HG02623 (cell line): ENCODE measurements at regions not wholly inside any gene's neighbourhood (a gene's known extent, or its start where the extent isn't known, plus 50 kb on each side); places are given as distances from the start of the nearest gene placed in this dataset.
"Not testable (repeated sequence)": the region's sequence is repeated elsewhere in the genome, so short reads cannot be mapped to it uniquely, and the experiment has no call there.

Experiments
- ATAC-seq: cut with Tn5 transposase; IDR thresholded peaks from one replicate; pipeline ENCODE4 v1.9.1; 2021; ENCODE audit warnings: moderate library complexity; ENCODE audit not compliant: unreplicated experiment

DNA sequence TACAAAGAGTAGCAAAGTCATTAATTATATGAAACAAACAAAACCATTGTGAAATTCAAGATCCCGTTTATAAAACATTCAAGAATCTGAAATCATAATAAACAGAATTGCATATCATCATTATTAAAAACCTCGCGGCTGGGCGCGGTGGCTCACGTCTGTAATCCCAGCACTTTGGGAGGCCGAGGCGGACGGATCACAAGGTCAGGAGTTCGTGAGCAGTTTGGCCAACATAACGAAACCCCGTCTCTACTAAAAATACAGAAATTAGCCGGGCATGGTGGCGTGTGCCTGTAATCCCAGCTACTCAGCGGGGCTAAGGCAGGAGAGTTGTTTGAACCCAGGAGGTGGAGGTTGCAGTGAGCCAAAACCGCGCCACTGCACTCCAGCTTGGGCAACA, 80.3 kb upstream of the COPS8 start:
- not testable (repeated sequence) for ATAC-seq

DNA sequence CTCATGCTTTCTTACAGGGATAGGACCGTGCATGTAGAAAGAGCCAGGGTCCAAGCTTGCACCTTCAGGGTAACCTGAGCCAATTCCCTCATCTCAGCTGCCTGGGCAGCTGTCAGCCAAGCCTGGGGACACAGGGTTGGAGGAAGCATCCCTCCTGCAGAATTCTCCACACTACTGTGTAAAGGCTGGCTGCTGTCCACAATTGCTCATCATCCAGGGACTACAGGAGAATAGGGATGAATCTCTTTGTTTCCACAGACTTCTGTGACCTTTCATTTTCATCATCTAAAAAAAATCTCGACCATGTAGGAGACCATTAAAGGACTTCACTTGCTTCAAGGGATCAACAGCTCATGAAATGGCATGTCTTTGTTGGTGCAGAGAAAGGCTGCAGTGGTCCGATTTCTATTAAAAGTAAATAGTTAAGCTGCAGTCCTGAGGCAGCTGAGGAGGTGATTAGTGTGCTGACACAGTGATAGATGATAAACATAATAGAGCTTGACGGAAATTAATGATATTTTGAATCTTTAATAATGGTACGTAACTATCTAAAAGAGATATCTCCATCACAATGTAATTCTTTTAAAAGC, 74.4 kb upstream of the COPS8 start:
- no peak for ATAC-seq

DNA sequence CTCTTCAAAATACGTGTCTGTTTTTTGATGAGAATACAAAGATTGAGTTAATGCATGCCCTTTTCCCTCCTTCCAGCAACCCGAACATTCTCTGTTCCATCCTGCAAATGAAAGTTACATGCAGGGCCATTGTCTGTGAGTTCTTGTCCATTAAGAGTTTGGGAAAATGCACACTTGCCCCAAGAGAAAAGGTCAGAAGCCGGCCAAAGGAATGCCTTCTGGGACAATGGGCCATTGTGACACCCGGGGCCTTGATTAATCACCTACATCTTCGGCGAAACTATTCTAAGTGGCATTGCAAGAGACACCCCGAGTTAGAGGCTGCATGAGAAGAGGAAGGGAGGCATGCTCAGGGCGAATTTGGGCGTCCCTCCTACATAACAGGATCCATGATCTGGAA, 73.7 kb upstream of the COPS8 start:
- ATAC-seq: no peak

DNA sequence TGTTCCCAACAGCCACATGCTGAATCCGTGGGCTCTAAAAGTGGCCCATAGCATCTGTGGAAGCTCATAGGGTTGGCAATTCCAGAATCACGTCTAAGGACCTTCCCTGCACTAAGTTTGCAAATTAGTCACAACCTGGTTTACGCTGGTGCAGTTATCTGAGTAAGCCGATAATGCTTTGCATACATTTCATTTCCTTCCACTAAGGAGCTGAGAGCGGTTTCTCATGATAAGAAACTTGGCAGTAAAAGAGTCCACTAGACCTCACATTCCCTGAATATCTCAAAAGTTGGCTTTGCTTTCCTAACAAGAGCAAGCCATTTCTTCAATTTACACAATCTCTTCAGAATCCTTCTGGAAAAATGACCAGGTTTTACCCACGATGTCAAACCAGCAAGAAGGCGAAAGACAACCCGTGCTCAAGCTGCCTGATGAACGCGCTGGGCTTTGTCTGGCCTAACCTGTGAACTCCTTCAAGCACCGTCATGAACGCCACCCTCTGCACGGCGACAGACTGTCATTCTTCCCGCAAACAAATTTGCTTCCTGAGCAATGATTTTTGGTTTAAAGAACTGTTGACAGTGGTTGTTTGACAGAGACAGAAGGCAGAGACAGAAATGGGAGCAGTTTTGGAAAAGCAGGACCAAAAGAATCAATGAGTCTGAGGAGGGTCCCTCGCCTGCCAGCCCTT, 73.0 kb upstream of the COPS8 start:
- no peak for ATAC-seq

DNA sequence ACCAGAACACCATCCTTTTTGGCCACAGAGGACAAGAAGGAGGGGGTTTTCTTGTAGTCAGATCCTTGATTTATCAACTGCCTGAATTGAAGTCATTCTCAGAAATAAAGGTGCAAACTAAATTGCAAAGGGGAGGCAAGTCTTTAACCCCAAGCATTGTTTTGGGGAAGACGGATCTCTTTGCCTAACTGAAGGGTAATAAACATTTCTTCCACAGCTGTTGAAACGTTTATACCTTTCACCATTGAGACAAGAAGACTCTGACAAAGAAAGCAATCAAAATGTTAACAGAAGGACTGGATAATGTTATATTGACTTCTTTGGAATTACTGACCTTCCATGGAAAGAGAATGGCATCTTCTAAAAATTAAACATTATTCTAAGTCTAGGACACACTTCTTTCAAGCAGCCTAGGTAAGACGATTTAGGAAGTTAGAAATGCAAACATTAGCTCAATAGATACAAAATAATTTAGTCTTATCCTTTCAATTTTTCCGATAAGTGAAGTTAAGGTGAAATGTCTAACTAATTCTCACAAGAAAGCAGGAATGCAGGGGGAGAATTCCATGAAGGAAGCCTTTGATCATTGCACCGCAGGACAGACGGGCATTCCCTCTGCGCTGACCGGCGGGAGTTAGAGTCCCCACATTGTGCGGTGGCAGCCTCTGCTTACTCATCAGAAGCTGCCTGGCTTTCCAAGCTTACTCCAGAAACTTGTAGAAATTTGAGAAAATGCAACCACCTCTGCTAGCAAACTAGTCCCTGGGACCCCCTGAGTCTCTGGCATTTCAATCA, 69.4 kb upstream of the COPS8 start:
- no peak for ATAC-seq

DNA sequence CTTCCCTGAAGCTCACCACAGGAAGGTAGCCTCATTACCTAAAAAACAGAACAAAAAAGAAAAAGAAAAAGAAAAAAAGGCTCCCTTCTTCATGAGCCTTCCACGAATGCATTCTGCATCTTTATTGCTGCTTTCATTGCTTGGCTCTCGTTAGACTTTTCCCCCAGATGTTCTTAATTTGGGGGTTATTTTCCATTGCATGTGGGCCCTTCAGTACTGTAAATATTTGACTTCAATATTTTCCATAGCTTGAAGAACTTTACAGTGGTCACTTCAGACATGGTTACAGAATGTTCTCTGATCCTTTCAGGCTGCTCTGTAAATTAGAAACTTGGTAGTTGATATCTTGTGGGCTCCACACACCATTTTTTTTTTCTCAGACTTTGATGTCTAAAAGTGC, 65.6 kb upstream of the COPS8 start:
- no peak for ATAC-seq

DNA sequence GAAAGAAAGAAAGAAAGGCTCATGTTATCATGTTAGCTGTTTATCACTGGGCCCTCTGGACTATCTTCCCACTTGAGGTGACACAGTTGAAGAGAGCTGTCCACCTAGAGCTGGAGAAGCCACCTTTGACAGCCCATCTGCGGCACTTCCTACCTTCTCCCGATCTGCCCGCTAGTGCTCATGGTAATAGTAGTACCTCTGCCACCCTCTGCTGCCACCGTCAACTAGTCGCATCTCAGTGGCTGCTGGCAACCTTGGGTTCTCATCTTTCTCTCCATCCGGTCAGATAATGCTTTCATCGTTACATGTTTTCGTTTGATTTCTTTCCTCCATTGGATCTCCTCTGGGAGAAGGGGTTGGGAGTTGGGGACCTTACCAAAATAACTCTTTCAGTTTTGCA, 63.2 kb upstream of the COPS8 start:
- ATAC-seq: no peak

DNA sequence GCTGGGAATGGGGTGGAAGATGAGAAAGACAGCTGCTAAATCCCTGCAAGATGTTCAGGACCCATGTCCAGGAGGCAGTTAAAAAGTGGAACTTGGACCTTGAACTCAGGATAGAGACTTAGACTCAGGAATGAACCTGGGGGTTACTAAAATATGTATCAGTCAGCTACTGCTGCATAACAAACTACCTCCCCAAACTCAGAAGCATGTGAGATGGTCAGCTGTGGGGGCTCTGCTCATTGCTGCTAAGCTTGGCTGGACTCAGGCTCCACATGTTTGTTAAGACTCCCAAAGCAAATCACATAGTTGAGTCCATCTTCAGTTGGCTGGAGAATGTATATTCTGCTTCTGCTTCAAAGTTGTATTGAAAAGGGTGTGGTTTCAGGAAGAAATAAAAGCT, 61.4 kb upstream of the COPS8 start:
- no peak for ATAC-seq

DNA sequence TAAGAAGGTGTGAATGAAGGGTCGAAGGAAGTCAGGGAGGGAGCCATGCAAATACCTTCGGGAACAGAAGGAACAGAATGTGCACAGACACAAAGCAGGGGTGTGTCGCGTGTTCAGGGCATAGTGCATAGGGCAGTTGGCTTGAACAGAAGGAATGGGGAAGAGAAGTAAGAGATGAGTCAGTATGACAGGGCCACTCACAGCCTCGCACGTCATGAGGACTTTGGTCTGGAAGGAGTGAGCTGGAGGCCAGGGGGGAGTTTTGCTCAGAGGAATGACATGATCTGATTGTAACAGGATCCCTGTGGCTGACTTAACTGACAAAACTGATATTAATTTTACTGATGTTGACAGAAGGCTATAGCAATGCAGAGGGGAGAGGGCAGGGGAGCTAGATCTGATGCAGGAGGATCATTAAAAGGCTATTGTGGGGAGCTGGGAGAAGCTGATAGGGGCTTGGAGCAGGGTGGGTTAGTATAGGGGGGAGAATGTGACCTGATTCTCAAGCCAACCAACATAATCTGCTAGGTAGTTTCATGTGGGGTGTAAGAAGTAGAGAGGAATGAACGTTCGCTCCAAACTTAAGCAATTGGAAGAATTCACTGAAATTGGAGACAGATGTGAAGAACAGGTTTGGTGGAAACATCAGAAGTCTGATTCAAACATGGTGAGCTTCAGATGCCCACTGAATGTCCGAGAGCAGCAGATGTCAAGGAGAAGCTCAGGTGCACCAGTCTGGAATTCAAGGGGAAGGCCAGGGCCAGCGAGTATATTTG, 60.4 kb upstream of the COPS8 start:
- no peak for ATAC-seq

DNA sequence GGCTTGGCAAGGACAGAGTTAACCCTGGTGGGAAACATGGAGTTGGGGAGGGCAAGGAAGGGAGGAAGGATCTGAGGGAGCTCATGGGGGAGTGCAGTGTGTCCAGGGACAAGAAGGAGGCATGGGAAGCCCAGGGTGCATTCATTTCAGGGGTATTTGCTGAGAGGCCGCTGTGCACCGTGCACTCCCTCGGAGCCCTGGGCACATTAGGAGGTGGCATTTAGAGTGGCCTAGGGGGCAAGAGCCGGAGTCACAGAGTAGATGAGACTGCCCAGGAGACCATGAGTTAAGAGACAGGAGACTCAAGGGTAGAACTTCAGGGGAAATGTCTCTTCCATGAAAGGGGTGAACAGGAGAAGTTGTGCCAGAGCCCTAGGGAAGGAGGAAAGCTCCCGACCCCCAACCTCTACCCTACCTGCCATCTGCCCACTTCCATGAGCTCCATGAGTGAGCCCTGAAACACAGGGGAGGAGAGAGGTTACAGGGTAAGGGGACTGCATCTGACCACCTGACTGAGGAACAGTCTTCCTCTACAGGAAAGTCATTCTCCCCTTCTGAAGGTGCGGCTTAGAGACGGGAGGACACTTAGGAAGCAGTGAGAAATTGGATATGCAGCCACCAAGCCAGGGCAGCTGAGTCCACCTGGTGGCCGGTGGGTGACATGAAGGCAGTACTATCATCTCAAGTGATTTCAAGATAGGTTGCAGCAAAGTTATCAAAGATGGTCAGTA, 58.5 kb upstream of the COPS8 start:
- ATAC-seq: no peak

DNA sequence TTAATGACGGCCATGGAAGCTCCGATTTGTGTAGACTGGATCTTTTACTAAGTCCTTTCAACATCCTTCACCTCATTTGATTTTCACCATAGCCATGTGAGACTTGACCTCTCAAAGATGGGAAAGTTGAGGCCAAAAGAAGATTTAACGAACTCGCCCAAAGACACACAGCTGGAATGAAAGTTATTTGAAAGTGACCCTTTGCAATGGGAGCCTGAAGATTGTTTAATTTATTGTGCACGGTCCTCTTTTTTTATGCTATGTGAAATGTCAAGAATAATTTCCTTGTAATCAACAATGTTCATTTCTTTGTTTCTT, 58.0 kb upstream of the COPS8 start:
- ATAC-seq: no peak

DNA sequence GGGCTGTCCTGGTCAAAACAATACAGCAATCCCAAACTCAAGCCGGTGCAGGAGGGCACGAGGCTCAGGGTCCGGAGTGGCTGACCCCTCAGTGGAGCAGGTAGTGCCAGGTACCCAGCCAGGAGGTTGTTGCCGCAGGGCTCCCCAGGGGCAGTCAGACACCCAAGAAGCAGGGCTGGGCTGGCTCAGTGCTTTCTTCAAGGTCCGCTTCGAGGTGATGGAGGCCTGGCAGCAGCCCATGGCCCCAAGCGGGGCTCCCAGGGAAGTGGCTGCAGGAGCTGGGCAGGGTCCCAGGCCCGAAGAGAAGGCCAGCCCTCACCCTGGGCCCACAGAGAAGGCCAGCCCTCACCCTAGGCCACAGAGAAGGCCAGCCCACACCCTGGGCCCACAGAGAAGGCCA, 55.3 kb upstream of the COPS8 start:
- ATAC-seq: no peak

DNA sequence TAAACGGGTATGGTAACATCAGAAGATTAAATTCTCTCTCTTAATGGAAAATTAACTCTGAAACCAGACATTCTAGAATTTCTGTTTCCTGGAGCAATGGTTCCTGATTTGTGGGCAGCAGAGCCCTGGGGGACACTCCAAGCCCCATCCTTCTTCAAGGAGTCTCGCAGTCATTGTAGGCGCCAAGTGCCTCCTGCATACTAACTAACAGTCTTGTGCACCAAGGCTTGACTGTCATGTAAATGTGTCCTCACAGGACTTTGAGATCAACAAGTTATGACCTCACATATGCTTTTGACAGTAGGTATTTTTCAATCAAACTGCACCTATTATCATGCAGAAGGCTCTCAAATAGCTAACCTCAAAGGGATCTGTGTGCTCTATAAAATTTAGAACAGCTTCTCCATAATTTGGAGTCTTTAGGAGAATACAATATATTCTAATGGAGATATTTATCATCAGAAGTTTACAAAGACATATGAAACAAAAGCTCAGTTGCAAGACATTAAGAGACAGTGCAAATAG, 52.1 kb upstream of the COPS8 start:
- ATAC-seq: no peak

DNA sequence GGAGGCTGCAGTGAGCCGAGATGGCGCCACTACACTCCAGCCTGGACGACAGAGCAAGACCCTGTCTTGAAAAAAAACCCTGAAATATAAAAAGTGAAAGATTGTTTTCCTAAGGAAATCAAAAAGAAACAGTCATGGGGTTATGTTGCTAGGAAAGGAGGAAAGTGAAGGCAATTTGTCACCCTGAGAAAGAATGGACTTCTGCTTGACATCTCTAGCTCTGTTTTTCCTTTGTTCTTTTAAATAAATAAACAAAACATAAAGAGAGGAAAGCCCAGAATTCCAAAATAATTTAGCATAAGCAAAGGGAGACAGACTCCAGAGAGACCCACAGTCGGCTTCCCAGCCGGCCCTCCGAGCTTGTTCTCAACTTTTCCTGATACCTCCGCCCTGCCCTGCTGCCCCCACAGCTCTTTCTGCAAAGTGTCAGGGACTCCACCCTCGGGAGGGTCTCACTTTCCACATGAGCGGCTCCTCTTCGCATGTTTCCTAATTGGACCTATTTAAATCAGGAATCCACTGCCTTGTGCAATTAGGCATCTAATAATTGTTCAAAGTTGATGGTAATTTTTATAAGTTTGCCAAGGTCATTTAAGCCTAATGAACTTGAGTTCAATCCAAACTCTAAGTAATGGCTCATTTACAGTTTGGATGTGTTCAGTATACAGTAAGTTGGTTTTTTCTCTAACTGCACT, 49.8 kb upstream of the COPS8 start:
- no peak for ATAC-seq
